Ishikawa (cell line): ENCODE measurements at regions not wholly inside any gene's neighbourhood (a gene's known extent, or its start where the extent isn't known, plus 50 kb on each side); places are given as distances from the start of the nearest gene placed in this dataset.

Experiments used
- CEBPB ChIP-seq: IDR thresholded peaks from 2 replicates; pipeline ENCODE4 v1.6.1; 2012
- CREB1 ChIP-seq: IDR thresholded peaks from 2 replicates; pipeline ENCODE4 v1.6.1; 2012; ENCODE audit warnings: low read depth
- EGR1 ChIP-seq: IDR thresholded peaks from 2 replicates; pipeline ENCODE4 v1.6.1; 2012
- EP300 ChIP-seq: IDR thresholded peaks from 2 replicates; pipeline ENCODE4 v1.6.1; 2012; ENCODE audit warnings: borderline replicate concordance
- FOXM1 ChIP-seq: IDR thresholded peaks from 2 replicates; pipeline ENCODE4 v1.6.1; 2012; ENCODE audit warnings: low read depth, borderline replicate concordance
- MAX ChIP-seq: IDR thresholded peaks from 2 replicates; pipeline ENCODE4 v1.6.1; 2012
- NFIC ChIP-seq: IDR thresholded peaks from 2 replicates; pipeline ENCODE4 v1.6.1; 2012
- RAD21 ChIP-seq: IDR thresholded peaks from 2 replicates; pipeline ENCODE4 v1.6.1; 2012; ENCODE audit warnings: low read depth
- REST ChIP-seq: IDR thresholded peaks from 2 replicates; pipeline ENCODE4 v1.6.1; 2012; ENCODE audit warnings: low read depth, mild to moderate bottlenecking
- TAF1 ChIP-seq: IDR thresholded peaks from 2 replicates; pipeline ENCODE4 v1.6.1; 2012; ENCODE audit warnings: low read depth, mild to moderate bottlenecking
- TCF12 ChIP-seq: IDR thresholded peaks from 2 replicates; pipeline ENCODE4 v1.6.1; 2012; ENCODE audit warnings: low read depth
- TEAD4 ChIP-seq: IDR thresholded peaks from 2 replicates; pipeline ENCODE4 v1.6.1; 2012
- USF1 ChIP-seq: IDR thresholded peaks from 2 replicates; pipeline ENCODE4 v1.6.1; 2012
- YY1 ChIP-seq: IDR thresholded peaks from 2 replicates; pipeline ENCODE4 v1.6.1; 2012; ENCODE audit warnings: low read depth
- ZBTB7A ChIP-seq: IDR thresholded peaks from 2 replicates; pipeline ENCODE4 v1.6.1; 2012; ENCODE audit warnings: low read depth

DNA sequence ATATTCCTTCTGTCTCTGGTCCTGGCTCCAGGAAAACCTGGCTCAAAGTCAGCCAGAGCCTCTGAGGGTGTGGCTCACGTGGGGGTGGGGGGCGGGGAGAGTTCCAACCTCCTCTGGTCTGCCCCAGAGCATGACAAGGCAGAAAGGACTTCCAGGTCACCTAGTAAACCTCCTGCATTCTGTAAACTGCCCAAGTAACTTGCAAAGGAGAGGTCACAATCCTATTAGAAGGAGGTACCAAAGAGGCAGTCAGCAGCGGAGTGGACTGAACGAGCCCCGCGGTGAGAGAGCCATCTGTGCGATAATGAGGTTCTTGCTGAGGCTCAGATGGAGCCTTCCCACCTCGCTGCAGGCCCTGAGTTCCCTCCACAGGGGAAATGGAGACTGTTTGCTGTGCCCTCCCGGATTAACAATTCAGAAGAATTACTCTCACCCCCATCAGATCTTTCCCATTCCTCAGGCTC lies 58.9 kb upstream of the GATA6 start:
- no peak for TF ChIP-seq ZBTB7A
- no peak for TF ChIP-seq EGR1
- no peak for TF ChIP-seq CREB1
- no peak for TF ChIP-seq FOXM1
- TF ChIP-seq TEAD4: no peak
- no peak for TF ChIP-seq REST
- no peak for TF ChIP-seq EP300
- TF ChIP-seq NFIC: no peak
- no peak for TF ChIP-seq MAX
- no peak for TF ChIP-seq TAF1
- no peak for TF ChIP-seq YY1
- no peak for TF ChIP-seq USF1
- no peak for TF ChIP-seq TCF12
- TF ChIP-seq CEBPB: no peak
- no peak for TF ChIP-seq RAD21

DNA sequence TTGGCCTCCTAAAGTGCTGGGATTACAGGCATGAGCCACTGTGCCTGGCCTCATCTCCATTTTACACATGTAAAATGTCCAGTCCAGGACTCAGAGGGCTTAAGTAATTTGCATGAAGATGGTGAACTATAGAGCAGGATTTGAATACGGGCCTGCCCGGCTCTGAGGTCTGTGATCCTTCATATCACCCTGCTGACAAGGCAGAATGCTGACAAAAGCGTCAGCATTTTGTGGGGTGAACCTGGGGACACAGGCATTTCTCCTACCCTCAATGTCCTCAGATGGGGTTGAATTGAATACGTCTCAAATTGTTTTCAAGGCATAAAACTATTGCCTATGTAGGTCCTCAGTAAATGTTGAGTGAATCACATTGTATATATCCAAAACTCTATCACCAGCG lies 57.2 kb upstream of the GATA6 start:
- no peak for TF ChIP-seq TCF12
- TF ChIP-seq CEBPB: no peak
- TF ChIP-seq FOXM1: no peak

DNA sequence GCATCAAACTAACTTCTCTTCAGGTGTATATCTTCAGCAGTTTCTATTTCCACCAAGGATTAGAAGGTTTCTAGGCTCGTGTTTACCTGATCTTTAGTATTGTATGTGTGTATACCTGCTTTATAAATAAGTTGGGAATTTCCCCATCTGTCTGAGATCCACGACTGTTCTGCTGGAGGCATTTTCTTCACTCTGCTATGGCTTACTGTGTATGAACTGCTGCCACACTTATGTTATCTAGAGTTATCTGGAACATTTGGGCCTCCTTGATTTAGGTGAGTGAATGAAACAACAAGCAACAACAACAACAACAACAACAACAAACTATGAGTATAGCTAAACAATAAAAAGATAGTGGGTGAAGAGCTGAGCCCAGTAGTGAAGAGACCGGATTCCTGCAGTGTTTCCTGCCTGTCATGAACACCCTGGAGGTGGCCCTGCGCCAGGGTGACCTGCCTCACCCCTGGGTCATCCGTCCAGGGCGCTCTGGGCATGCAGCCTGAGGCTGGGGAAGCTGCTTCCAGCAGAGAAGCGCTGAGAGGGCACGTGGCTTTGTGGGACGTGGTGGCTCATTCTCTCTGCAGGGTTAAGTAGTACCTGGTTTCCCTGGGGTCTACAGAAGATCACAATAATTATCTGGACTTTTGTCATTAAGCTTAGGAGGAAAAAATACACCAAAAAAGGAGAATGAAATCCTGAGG lies 56.1 kb upstream of the GATA6 start:
- no peak for TF ChIP-seq FOXM1
- TF ChIP-seq ZBTB7A: no peak
- no peak for TF ChIP-seq EP300
- no peak for TF ChIP-seq EGR1
- TF ChIP-seq TCF12: no peak
- TF ChIP-seq REST: no peak
- TF ChIP-seq YY1: no peak
- TF ChIP-seq CREB1: no peak
- TF ChIP-seq MAX: no peak
- TF ChIP-seq NFIC: no peak
- TF ChIP-seq TEAD4: no peak
- TF ChIP-seq CEBPB: no peak
- no peak for TF ChIP-seq RAD21
- TF ChIP-seq USF1: no peak
- TF ChIP-seq TAF1: no peak

GRCh38 chr18:22114526-22115321 lies 54.7 kb upstream of the GATA6 start:
- TF ChIP-seq NFIC (no peak), MAX (no peak), REST (no peak), RAD21 (no peak), ZBTB7A (no peak), EP300 (no peak), TCF12 (no peak), YY1 (no peak), EGR1 (no peak), CREB1 (no peak), TAF1 (no peak)
